ENCODE measurements at regions not wholly inside any gene's neighbourhood (a gene's known extent, or its start where the extent isn't known, plus 50 kb on each side); places are given as distances from the start of the nearest gene placed in this dataset.
"Not testable (repeated sequence)": the region's sequence is repeated elsewhere in the genome, so short reads cannot be mapped to it uniquely, and the experiment has no call there.

GRCh38 chr16:22705799-22706198 is 108.2 kb upstream of the HS3ST2 start:
- no peaks in the 10 kb centered on the region for H3K36me3 ChIP-seq (ENCODE audit: control insufficient read depth in 2 of 2, insufficient read depth in 2 of 2, low read length in 1 of 2)
- H3K4me1 ChIP-seq (ENCODE audit: control insufficient read depth in 2 of 2, insufficient read depth in 2 of 2, low read length in 2 of 2): no peaks in the 10 kb centered on the region
- H3K4me3 ChIP-seq (ENCODE audit: low read length in 2 of 2): no peak overlapping the region
- H3K27me3 ChIP-seq (ENCODE audit: control insufficient read depth in 2 of 2, insufficient read depth in 1 of 2, low read length in 1 of 2): no peaks in the 10 kb centered on the region
- no peaks in the 10 kb centered on the region for H3K9me3 ChIP-seq (ENCODE audit: control insufficient read depth in 2 of 2, insufficient read depth in 1 of 2, low read length in 1 of 2)
- H3K27ac ChIP-seq (ENCODE audit: low read depth in 1 of 2, low read length in 1 of 2): no peak overlapping the region
- 90% methylated on average over 3 of the region's 3 CpGs for WGBS
- no peak for DNase-seq (ENCODE audit: low read depth in 6 of 9, low spot score in 9 of 9)

GRCh38 chr16:22710326-22710725 is 103.6 kb upstream of the HS3ST2 start:
- Histone ChIP-seq H3K27ac (ENCODE audit: low read depth in 1 of 2, low read length in 1 of 2) (no peak overlapping the region), H3K36me3 (ENCODE audit: control insufficient read depth in 2 of 2, insufficient read depth in 2 of 2, low read length in 1 of 2) (no peaks in the 10 kb centered on the region), H3K4me3 (ENCODE audit: low read length in 2 of 2) (no peak overlapping the region), H3K27me3 (ENCODE audit: control insufficient read depth in 2 of 2, insufficient read depth in 1 of 2, low read length in 1 of 2) (no peaks in the 10 kb centered on the region), H3K4me1 (ENCODE audit: control insufficient read depth in 2 of 2, insufficient read depth in 2 of 2, low read length in 2 of 2) (no peaks in the 10 kb centered on the region), H3K9me3 (ENCODE audit: control insufficient read depth in 2 of 2, insufficient read depth in 1 of 2, low read length in 1 of 2) (peaks cover 0 to 3% of the 10 kb centered on the region in 2 donors)
- DNase-seq (ENCODE audit: low read depth in 6 of 9, low spot score in 9 of 9): no peak
- 93% methylated on average over 1 of the region's 1 CpG for WGBS

- Histone ChIP-seq H3K27ac (ENCODE audit: low read depth in 1 of 2, low read length in 1 of 2) (no peak overlapping the region), H3K4me1 (ENCODE audit: control insufficient read depth in 2 of 2, insufficient read depth in 2 of 2, low read length in 2 of 2) (no peaks in the 10 kb centered on the region), H3K9me3 (ENCODE audit: control insufficient read depth in 2 of 2, insufficient read depth in 1 of 2, low read length in 1 of 2) (peaks cover 0 to 3% of the 10 kb centered on the region in 2 donors), H3K27me3 (ENCODE audit: control insufficient read depth in 2 of 2, insufficient read depth in 1 of 2, low read length in 1 of 2) (no peaks in the 10 kb centered on the region), H3K36me3 (ENCODE audit: control insufficient read depth in 2 of 2, insufficient read depth in 2 of 2, low read length in 1 of 2) (no peaks in the 10 kb centered on the region), H3K4me3 (ENCODE audit: low read length in 2 of 2) (no peak overlapping the region)
- no peak for DNase-seq (ENCODE audit: low read depth in 6 of 9, low spot score in 9 of 9)
- WGBS: 92% methylated on average over 2 of the region's 2 CpGs
Measured at GRCh38 chr16:22711847-22712246, 102.1 kb upstream of the HS3ST2 start.

- Histone ChIP-seq H3K36me3 (ENCODE audit: control insufficient read depth in 2 of 2, insufficient read depth in 2 of 2, low read length in 1 of 2) (no peaks in the 10 kb centered on the region), H3K27me3 (ENCODE audit: control insufficient read depth in 2 of 2, insufficient read depth in 1 of 2, low read length in 1 of 2) (no peaks in the 10 kb centered on the region), H3K9me3 (ENCODE audit: control insufficient read depth in 2 of 2, insufficient read depth in 1 of 2, low read length in 1 of 2) (peaks cover 0 to 3% of the 10 kb centered on the region in 2 donors), H3K4me1 (ENCODE audit: control insufficient read depth in 2 of 2, insufficient read depth in 2 of 2, low read length in 2 of 2) (no peaks in the 10 kb centered on the region), H3K27ac (ENCODE audit: low read depth in 1 of 2, low read length in 1 of 2) (no peak overlapping the region), H3K4me3 (ENCODE audit: low read length in 2 of 2) (no peak overlapping the region)
- 95% methylated on average over 5 of the region's 5 CpGs for WGBS
- no peak for DNase-seq (ENCODE audit: low read depth in 6 of 9, low spot score in 9 of 9)
Measured at GRCh38 chr16:22712471-22712870, 101.5 kb upstream of the HS3ST2 start.

- H3K4me1 ChIP-seq (ENCODE audit: control insufficient read depth in 2 of 2, insufficient read depth in 2 of 2, low read length in 2 of 2); H3K27me3 ChIP-seq (ENCODE audit: control insufficient read depth in 2 of 2, insufficient read depth in 1 of 2, low read length in 1 of 2); H3K9me3 ChIP-seq (ENCODE audit: control insufficient read depth in 2 of 2, insufficient read depth in 1 of 2, low read length in 1 of 2); H3K27ac ChIP-seq (ENCODE audit: low read depth in 1 of 2, low read length in 1 of 2); H3K4me3 ChIP-seq (ENCODE audit: low read length in 2 of 2); H3K36me3 ChIP-seq (ENCODE audit: control insufficient read depth in 2 of 2, insufficient read depth in 2 of 2, low read length in 1 of 2); DNase-seq (ENCODE audit: low read depth in 6 of 9, low spot score in 9 of 9): not testable (repeated sequence)
- WGBS: 96% methylated on average over 2 of the region's 2 CpGs
Measured at GRCh38 chr16:22718598-22718997, 95.4 kb upstream of the HS3ST2 start.

- WGBS: 72% methylated on average over 4 of the region's 4 CpGs
- no peak for DNase-seq (ENCODE audit: low read depth in 6 of 9, low spot score in 9 of 9)
- H3K36me3 ChIP-seq (ENCODE audit: control insufficient read depth in 2 of 2, insufficient read depth in 2 of 2, low read length in 1 of 2): no peaks in the 10 kb centered on the region
- H3K27ac ChIP-seq (ENCODE audit: low read depth in 1 of 2, low read length in 1 of 2): no peak overlapping the region
- no peak overlapping the region for H3K4me3 ChIP-seq (ENCODE audit: low read length in 2 of 2)
- H3K27me3 ChIP-seq (ENCODE audit: control insufficient read depth in 2 of 2, insufficient read depth in 1 of 2, low read length in 1 of 2): no peaks in the 10 kb centered on the region
- H3K4me1 ChIP-seq (ENCODE audit: control insufficient read depth in 2 of 2, insufficient read depth in 2 of 2, low read length in 2 of 2): no peaks in the 10 kb centered on the region
- H3K9me3 ChIP-seq (ENCODE audit: control insufficient read depth in 2 of 2, insufficient read depth in 1 of 2, low read length in 1 of 2): peaks cover 0 to 4% of the 10 kb centered on the region in 2 donors
Measured at GRCh38 chr16:22719945-22720344, 94.0 kb upstream of the HS3ST2 start.

GRCh38 chr16:22721511-22722100 is 92.4 kb upstream of the HS3ST2 start:
- no peak for DNase-seq (ENCODE audit: low read depth in 6 of 9, low spot score in 9 of 9)
- no peak overlapping the region for H3K27ac ChIP-seq (ENCODE audit: low read depth in 1 of 2, low read length in 1 of 2)
- 88% methylated on average over 8 of the region's 8 CpGs for WGBS
- H3K4me3 ChIP-seq (ENCODE audit: low read length in 2 of 2): no peak overlapping the region
- no peaks in the 10 kb centered on the region for H3K4me1 ChIP-seq (ENCODE audit: control insufficient read depth in 2 of 2, insufficient read depth in 2 of 2, low read length in 2 of 2)
- peaks cover 0 to 4% of the 10 kb centered on the region in 2 donors for H3K9me3 ChIP-seq (ENCODE audit: control insufficient read depth in 2 of 2, insufficient read depth in 1 of 2, low read length in 1 of 2)
- no peaks in the 10 kb centered on the region for H3K36me3 ChIP-seq (ENCODE audit: control insufficient read depth in 2 of 2, insufficient read depth in 2 of 2, low read length in 1 of 2)
- no peaks in the 10 kb centered on the region for H3K27me3 ChIP-seq (ENCODE audit: control insufficient read depth in 2 of 2, insufficient read depth in 1 of 2, low read length in 1 of 2)

GRCh38 chr16:22722551-22723541 is 91.1 kb upstream of the HS3ST2 start:
- not testable (repeated sequence) for H3K9me3 ChIP-seq (ENCODE audit: control insufficient read depth in 2 of 2, insufficient read depth in 1 of 2, low read length in 1 of 2); H3K4me3 ChIP-seq (ENCODE audit: low read length in 2 of 2); DNase-seq (ENCODE audit: low read depth in 6 of 9, low spot score in 9 of 9); H3K27ac ChIP-seq (ENCODE audit: low read depth in 1 of 2, low read length in 1 of 2); H3K27me3 ChIP-seq (ENCODE audit: control insufficient read depth in 2 of 2, insufficient read depth in 1 of 2, low read length in 1 of 2); H3K36me3 ChIP-seq (ENCODE audit: control insufficient read depth in 2 of 2, insufficient read depth in 2 of 2, low read length in 1 of 2); H3K4me1 ChIP-seq (ENCODE audit: control insufficient read depth in 2 of 2, insufficient read depth in 2 of 2, low read length in 2 of 2)
- WGBS: 93% methylated on average over 48 of the region's 48 CpGs

GRCh38 chr16:22726868-22727267 is 87.1 kb upstream of the HS3ST2 start:
- Histone ChIP-seq H3K36me3 (ENCODE audit: control insufficient read depth in 2 of 2, insufficient read depth in 2 of 2, low read length in 1 of 2) (no peaks in the 10 kb centered on the region), H3K4me3 (ENCODE audit: low read length in 2 of 2) (no peak overlapping the region), H3K4me1 (ENCODE audit: control insufficient read depth in 2 of 2, insufficient read depth in 2 of 2, low read length in 2 of 2) (no peaks in the 10 kb centered on the region), H3K9me3 (ENCODE audit: control insufficient read depth in 2 of 2, insufficient read depth in 1 of 2, low read length in 1 of 2) (peaks cover 0 to 4% of the 10 kb centered on the region in 2 donors), H3K27me3 (ENCODE audit: control insufficient read depth in 2 of 2, insufficient read depth in 1 of 2, low read length in 1 of 2) (no peaks in the 10 kb centered on the region), H3K27ac (ENCODE audit: low read depth in 1 of 2, low read length in 1 of 2) (no peak overlapping the region)
- no peak for DNase-seq (ENCODE audit: low read depth in 6 of 9, low spot score in 9 of 9)
- 89% methylated on average over 1 of the region's 1 CpG for WGBS
